Suprapubic skin (tissue), 3 donors: ENCODE measurements at regions not wholly inside any gene's neighbourhood (a gene's known extent, or its start where the extent isn't known, plus 50 kb on each side); places are given as distances from the start of the nearest gene placed in this dataset.

Experiments
- POLR2A ChIP-seq, 2 donors: fragments of 450-650 bp; IDR thresholded peaks; one replicate each; pipeline ENCODE4 v1.6.1; 2017; ENCODE audit warnings: antibody characterized with exemption in 2 of 2, mild to moderate bottlenecking in 2 of 2, moderate library complexity in 2 of 2
- TF ChIP-seq, protein P1 (sequence below), 2 donors: fragments of 200-600 bp in 1 of 2; fragments of 450-650 bp in 1 of 2; sonication (generic) in 1 of 2; IDR thresholded peaks; one replicate each; pipeline ENCODE4 v1.5.1; 2016 to 2019; ENCODE audit warnings: antibody characterized with exemption in 2 of 2, mild to moderate bottlenecking in 1 of 2, moderate library complexity in 1 of 2

DNA sequence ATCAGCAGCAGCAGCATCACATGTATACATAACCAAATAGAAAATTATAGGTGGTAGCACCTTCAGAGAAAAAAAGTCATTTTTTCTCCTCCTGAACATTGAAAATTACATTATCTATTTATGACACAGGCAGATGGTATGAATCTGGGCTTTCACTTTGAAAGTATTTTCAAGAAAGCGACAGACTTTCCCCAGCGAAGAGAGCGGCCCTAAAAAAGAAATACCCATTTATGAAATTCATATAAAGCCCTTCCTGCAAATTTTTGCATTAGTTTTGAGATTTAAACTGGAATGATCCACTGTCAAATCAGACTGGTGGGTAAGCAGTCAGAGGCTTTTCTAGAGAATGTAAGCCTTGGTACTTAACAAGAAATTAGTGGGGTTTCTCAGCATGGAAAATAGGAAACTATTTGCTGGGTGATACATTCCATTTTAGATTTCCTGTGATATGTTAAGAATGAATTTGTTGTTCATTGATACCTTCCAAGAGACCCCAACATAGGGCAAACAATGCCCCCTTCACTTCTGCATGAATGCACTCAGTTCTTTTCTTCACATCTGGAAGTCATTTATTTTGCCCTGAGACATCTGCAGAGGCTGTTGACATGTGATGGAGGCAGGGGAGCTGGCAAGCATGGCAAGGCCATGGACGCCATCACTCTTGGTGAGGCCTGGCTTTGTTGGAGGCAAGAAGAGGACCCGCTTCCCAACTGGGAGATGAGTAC, 147.0 kb downstream of the LINC00237 start:
- TF ChIP-seq, protein P1, sequence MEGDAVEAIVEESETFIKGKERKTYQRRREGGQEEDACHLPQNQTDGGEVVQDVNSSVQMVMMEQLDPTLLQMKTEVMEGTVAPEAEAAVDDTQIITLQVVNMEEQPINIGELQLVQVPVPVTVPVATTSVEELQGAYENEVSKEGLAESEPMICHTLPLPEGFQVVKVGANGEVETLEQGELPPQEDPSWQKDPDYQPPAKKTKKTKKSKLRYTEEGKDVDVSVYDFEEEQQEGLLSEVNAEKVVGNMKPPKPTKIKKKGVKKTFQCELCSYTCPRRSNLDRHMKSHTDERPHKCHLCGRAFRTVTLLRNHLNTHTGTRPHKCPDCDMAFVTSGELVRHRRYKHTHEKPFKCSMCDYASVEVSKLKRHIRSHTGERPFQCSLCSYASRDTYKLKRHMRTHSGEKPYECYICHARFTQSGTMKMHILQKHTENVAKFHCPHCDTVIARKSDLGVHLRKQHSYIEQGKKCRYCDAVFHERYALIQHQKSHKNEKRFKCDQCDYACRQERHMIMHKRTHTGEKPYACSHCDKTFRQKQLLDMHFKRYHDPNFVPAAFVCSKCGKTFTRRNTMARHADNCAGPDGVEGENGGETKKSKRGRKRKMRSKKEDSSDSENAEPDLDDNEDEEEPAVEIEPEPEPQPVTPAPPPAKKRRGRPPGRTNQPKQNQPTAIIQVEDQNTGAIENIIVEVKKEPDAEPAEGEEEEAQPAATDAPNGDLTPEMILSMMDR (IDR thresholded peaks at IDR 0.05), result no peak
- TF ChIP-seq POLR2A (IDR thresholded peaks at IDR 0.05), result no peak
